ENCODE measurements at regions not wholly inside any gene's neighbourhood (a gene's known extent, or its start where the extent isn't known, plus 50 kb on each side); places are given as distances from the start of the nearest gene placed in this dataset.
"Not testable (repeated sequence)": the region's sequence is repeated elsewhere in the genome, so short reads cannot be mapped to it uniquely, and the experiment has no call there.

DNA sequence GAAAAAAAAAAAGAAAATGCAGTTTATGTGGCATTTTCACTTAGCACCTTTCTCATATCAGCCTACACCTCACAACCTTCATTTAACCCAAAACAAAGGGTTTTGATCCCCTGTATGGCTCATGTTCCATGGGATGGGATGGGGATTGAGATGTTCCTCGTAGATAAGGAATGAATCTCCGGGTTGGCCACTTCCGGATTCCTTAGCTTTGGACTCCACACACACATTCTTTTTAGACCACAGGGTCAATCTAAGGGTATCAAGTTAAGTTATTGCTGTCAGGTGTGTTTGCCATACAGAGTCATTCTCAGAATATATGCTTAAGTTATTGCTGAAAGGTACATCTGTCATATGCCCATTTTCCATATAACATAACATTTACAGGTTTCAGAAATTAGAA lies 301.4 kb upstream of the TGFBR2 start:
- no peak for DNase-seq

DNA sequence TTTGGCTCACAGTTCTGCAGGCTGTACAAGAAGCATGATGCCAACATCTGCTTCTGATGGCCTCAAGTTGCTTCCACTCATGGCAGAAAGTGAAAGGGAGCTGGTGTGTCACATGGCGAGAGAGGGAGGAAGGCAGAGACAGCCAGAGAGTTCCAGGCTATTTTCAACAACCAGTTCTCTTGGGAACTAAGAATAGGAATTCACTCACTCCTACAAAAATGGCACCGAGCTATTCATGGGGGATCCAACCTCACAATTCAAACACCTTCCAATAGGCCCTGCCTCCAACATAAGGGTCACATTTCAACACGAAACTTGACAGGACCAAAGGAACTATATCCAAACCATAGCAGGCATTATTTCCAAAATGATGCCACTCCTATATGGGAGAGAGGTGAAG lies 299.5 kb upstream of the TGFBR2 start:
- DNase-seq: no peak

DNA sequence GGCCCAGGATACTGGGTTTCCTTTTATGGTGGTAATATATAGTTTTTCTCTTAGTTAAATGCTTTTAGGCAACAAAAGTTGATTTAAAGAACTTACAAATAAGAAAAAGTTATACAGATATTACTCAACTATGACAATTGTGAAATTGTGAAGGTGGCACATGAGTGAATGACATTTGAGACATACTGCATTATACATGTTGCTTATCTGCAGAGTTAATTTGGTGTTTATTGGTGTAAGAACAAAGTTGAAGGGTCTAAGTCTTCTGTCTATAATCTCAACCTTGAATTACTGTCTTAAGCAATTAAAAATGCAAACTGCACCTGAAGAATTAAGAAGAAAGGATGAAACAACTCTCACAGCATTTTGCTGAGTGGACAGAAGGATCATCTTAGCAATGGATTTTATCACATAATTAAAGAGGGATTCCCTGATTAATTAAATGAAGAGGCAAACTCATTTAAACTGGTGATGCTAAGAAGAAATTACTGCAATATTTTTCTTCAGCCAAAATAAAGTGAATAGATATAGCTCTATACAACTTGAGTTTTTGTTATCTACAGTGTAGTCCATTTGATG lies 298.9 kb upstream of the TGFBR2 start:
- no peak for DNase-seq

DNA sequence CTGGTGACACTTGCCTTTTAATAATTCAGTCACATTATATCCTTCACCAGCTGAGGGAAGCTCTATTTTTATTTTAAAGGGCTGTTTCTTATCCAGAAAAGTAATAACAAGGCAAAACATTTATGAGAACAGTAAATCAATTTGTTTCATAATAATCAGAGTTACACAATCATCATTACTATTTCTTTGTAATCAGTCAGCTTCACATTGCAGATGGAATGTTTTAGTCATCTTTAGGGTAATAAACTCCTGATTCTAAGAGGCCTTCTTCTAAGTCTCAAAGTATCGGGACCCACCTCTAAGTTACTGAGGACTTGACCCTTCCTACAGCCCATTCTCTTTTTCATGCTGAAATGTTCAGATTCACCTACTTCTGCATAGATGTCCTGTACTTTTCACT lies 298.3 kb upstream of the TGFBR2 start:
- no peak for DNase-seq

DNA sequence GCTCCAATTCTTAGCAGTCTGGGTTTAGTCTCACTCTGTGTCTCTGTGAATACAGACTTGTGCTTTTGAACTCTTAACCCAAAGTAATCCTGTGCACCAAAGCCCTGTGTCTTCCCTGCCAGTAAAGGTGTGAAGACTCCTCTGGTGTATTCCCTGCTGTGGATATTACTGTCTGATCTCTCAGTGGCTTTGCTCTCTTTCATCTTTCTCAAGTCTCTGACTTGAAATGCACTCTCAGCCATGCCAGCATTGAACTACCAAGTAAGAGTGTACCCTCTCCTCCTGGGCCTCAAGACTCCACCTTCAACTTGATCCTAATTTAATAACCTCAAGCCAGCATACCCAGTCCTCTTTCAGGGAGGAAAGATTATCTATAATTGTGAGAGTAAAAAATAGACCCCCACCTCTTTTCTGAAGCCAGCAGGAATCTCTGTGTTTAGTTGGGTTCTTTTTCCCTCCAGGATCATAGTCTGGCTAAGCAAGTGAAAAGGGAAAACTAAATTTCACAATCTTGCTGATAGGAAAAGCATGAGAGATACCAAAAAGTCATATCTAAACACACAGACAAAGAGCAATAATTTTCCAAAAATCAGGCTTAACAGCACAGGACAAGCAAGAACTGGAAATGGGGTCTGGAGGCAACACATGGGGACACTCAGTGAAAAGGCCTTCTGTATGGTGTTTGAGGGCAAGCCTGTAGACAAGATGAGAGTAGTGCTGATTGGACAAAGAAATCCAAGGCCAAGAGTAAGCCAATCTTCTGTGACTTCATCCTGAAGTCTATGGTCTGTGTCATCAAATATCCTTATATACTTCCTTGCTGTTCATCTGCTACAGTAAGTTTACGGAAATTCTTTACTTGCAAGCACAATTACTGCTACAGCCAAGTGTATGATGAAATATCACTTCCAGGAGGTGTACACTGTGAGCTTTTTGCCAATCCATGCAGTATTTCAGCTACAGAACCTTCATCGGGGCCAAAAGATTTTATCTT lies 296.1 kb upstream of the TGFBR2 start:
- no peak for DNase-seq

DNA sequence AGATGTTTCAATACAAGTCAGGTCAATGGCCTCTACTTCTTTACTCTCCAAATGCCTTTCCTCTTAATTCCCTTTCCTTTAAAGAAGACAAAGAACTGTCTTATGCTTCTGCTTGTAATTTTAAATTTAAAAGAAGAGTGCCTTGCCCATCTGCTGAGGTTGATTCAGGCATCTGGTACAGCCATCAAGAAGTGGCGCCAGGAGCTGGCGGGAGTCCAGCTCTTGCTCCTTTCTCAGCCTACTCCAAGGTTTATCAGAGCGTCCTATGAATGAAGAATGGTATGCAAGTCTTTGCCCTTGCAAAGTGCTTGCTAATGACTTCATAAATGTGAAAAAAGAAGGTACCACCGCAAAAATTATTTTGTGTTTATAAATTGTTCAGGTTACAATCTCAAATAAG lies 294.6 kb upstream of the TGFBR2 start:
- DNase-seq: peak; percentile 19

DNA sequence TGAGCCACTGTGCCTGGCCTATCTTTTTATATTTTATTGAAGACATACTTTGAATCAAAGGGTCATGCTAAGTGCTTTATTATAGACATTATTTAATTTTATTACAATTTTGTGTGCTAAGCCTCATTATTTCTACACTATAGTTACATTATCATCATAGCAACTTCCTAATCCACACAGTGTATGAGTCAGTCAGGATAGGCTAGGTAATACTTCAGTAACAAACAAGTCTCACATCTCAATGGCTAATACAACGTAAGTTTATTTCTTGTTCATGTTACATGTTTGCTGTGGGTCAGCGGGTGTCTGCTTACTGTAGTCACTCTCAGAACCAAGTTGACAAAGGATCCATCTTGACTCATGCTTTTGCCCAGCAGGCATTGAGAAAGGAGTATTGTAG lies 292.6 kb upstream of the TGFBR2 start:
- no peak for DNase-seq

DNA sequence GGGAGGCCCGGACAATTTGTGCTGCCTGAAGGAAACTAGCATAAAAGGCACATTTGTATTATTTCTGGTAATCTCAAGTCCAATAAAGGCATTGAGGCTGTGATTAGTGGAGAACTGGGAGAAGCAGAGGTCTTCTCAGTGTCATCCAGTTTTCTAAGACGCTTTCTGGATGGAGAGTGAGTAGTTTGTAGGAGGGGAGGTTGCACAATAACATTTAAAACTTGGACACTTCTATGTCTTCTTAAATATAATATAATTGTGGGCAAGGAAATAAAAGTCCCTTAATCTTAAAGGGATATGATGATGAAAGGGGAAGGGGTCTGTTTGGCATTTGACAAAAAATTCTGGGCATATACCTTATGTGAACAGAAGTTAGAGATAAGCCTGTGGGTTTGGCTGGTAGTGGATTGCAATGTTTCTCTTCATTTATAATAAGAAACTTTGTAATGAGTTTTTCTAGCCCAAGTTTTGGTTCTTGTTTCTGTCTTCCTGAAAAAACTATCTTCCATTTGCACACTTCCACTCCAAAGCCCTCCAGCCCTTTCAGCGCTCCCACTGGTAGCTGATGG lies 291.6 kb upstream of the TGFBR2 start:
- DNase-seq: no peak

DNA sequence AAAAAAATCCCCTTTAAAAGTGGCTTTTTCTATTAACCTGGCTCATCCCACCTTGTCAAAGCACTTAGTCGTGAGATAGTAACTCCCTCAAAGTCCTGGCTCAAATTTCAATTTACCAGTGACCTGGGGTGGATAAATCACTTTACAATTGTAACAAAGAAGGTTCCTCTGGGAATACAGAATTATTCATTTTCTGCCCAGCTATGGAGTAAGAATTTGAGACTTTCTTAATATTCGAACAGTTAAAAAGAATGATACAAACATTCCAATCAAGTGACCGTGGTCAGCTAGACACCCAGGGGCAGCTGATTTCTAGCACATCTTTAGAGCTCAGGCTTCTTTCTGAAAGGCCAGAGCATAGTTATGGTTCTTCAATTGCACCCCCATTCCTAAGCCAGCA lies 291.0 kb upstream of the TGFBR2 start:
- DNase-seq: no peak

DNA sequence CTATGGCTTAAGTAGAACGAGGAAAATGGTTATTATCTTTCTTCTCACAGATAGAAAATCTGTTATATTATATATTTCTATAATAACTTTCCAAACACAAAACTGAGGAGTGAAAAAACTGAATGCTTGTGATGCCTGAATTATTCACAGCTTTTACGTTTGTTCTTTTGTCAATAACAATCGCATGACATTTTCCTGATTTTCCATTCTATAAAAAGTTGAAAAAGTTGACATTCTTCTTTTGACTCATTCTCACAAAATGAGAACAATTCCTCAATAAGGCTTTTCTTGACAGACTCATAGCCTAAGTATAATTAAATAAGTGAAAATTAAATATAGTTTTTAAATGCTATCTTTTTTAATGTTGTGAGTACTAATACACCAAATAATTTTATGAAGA lies 288.8 kb upstream of the TGFBR2 start:
- DNase-seq: no peak

DNA sequence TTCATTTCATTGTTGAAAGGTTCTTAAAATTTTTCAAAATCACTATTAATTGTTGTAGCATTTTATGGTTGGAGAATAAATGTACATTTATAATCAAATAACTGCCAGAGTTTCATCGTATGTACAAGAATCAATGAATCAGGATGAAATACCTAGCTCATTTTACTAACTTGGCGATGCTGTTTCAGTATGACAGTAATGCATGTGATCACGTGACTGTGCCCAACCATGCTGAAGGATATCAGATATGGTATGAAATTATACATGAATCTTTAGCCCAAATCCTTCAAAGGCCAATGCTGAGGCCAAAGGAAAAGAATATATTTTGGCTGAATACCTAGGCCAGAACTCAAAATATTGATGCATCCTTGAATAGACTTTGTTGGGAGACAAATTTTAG lies 288.3 kb upstream of the TGFBR2 start:
- DNase-seq: no peak

DNA sequence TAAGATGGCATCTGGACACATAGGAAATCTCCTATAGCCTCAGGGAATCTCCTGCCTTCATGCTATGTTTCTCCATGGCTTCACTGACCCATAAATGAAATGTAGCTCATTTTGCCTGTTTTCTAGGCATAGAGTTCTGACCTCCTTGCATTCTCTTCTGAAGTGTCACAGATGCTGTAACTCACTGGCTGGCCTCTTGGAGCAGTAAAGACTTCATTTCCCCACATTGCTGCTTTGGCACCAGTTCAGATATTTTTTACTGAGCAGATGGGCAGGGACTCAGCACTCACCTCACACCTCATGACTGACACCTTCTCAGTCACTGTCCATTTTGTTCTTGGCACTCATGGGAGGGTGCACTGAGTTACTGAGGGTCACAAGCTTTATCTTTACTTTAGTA lies 286.7 kb upstream of the TGFBR2 start:
- DNase-seq: peak; percentile 94

DNA sequence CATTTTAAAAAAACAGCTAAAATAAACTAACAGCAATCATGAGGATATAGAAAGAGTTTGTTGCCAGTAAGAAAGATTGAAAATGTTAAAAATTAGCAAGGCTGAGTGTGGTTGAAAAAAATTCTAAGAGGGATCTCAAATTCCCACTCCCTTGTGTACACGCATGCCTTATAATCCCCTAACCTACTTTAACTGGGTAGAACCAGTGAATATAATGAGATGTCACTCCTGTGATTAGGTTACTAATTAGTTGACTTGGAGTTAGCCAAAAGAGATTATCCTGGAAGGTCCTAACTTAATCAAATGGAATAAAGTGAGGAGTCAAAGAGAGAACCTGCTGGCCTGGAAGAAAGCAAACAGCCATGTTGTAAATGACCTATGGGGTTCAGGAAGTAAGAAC lies 286.0 kb upstream of the TGFBR2 start:
- peak; percentile 18 for DNase-seq

DNA sequence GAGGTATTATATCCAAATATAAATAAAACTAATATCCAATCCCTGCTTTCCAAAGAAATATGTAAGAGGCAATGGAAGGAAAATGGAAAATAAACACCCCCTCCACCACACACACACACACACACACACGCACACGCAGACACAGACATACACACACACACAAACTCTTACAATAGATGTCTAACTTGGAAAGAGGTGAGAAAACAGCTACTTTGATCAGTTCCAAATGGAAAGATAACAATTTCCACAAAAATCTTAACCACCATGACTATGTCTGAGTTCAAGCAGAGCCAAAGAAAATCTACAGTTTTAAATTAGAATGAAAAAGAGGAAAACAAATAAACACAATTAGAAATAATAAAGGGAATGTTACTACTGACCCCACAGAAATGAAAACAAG lies 285.3 kb upstream of the TGFBR2 start:
- DNase-seq: no peak

DNA sequence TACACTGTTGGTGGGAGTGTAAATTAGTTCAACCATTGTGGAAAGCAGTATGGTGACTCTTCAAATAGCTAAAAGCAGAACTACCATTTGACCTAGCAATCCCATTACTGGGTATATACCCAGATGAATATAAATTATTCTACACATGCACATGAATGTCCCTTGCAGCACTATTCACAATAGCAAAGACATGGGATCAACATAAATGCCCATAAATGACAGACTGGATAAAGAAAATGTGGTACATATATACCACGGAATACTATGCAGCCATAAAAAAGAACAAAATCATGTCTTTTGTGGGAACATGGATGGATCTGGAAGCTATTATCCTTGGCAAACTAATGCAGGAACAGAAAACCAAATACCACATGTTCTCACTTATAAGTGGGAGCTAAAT lies 282.8 kb upstream of the TGFBR2 start:
- DNase-seq: not testable (repeated sequence)

DNA sequence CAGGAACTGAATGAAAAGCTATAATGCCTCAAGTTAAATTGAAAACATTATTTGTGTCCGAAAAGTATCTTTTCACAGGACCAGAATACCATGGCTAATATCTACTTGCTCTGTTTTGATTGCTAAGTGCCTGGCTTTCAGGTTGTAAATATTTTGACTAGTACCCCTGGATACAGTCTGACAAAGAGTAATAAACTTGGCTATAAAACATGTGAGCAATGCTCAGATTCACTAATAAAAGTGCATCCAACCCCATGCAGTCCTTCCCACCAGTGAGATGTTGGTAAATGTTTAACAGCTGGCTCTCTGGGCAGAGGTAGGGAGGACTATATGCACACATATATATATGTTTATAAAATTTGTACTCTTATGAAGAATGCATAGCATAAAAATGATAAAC lies 281.8 kb upstream of the TGFBR2 start:
- DNase-seq: no peak

DNA sequence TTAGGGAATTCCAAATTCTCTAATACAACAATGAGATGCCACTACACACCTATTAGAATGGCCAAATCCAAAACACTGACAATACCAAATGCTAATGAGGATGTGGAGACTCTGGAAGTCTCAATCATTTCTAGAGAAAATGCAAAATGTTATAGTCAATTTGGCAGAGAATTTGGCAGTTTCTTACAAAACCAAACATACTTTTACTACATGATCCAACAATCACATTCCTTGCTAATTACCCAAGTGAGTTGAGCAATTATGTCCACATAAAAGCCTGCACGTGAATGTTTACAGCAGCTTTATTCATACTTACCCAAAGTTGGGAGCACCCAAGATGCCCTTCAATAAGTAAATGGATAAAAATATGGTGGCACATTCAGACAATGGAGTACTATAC lies 278.4 kb upstream of the TGFBR2 start:
- not testable (repeated sequence) for DNase-seq

DNA sequence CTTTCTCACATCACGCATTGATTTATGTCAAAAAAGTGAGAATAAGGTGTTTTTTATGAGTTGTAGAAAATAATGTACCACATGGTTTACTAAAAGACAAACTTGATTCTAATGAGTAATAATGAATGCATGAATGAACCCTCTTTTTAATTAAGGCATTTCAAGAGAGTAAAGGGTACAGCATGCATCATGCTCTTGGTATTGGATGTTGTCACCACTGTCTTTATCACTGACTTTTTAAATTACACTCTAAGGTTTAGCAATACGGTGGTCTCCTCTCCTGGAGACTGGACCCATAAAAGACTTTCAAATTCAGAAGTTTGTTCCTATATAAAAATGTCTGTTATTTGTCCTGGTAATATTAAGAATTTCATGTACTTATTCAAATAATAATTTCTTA lies 277.5 kb upstream of the TGFBR2 start:
- not testable (repeated sequence) for DNase-seq

DNA sequence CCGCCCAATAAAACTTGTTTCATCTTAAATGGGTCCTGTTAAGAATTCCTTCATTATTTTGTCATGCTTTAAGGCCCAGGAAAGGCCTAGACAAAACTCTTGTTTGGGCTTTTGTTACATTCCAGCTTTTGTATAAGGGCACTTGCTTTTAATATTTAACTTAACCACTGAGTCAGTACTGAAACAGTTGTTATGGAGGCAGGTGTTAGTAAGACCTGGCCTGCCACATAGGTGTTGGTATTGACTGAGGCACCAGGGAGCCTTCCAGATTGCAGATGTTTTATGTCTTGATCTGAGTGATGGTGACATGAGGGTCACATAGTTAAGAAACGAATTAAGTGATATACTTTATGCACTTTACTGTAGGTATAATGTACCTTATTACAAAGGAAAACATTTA lies 274.9 kb upstream of the TGFBR2 start:
- peak; percentile 31 for DNase-seq

DNA sequence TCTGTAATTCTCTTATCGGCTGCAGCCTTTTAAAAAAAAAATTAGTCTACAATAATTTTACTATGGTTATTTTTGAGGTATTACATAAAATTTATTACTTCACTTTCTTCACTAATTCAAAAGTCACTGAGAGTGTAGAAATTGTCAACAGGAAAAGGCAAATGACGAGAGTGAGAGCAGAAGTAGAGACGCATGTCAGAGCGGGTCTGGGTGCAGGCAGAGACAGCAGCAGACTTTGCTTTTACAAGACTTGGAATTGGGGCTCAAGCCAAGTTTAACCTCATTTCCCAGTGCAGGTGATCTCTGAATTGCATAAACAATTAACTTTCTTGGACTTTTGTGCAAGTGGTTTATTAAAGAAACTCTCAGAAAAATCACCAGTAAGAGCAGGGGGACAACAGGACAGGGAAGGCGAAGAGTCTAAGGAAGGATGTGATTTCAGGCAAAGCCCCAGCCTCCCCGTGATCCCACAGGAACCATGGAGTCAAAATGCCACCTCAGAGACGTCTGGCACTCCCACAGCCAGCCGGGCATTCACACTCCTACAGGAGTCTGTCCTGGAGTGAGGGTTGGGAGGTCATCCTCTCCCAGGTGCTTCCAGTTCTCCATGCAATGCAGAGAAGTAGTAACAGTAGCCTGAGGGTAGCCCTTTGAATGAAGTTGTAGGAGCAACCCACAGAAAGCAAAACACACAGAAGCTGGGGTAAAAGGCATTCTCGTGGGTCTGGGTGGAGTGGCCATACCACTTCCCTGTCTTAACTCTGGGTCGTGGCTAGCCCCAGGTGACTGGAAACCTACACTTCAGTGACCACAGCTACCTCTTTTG lies 274.0 kb upstream of the TGFBR2 start:
- DNase-seq: peak; percentile 78

DNA sequence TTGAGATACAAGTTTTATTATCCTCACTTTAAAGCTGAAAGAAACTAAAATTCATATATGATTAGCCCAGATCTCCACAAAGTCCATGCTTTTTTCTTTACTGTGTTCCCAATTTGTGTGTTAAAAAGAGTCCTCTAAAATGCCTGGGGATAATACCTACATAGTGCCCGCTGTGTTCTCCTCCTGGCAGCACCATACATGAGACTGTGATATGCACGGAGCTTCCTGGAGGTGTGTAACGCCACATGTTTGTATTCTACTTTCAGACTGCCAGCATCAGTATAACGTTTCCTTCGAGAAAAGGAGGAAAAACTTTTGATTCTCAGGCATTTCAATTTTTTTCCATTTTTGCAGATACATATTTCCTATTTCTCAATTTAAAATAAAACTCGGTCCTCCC lies 273.3 kb upstream of the TGFBR2 start:
- DNase-seq: peak; percentile 70

DNA sequence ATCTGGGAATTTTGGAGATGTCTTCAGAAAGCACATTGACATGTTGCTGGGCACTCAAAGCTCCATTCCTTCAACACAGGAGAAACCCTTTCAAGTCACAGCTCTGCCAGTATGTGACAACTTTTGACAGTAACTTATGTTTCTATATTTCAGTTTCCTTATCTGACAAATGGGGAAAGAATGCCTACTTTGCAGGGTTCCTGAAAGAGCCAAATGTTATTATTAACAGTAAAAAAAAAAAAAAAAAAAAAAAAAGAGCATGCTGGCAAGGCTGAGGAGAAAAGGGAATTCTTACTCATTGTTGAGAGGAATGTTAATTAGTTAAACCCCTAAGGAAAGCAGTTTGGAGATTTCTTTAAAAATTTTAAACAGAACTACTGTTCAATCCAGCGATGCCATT lies 272.5 kb upstream of the TGFBR2 start:
- no peak for DNase-seq

DNA sequence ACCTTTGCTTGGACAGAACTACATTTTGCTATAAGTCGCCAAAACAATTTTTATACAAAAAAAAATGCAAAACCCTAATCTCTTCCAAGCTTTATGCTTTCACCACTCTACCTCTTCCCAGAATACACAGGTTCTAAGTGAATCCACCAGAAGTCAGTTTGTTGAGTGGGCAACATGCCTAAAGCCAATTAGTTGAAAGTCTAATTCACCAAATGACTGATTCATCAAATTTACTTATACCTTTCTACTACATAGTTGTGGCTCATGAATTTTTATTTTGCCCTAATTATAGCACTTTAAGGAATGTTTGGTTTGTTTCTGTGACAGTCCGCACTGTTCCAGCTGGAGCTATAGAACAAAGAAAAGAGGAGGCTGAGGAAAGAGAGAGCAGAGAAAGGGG lies 265.9 kb upstream of the TGFBR2 start:
- DNase-seq: peak; percentile 70

Data from NCI-H69 (cell line).